Lung (tissue), 11 donors: ENCODE measurements at regions not wholly inside any gene's neighbourhood (a gene's known extent, or its start where the extent isn't known, plus 50 kb on each side); places are given as distances from the start of the nearest gene placed in this dataset.

Experiments
- ATAC-seq: fragments of 200-7000 bp; cut with Tn5 transposase; one replicate; pipeline ENCODE4 v1.9.1; 2020; ENCODE audit warnings: moderate number of reproducible peaks; ENCODE audit not compliant: insufficient read depth, low FRiP score
- DNase-seq, 3 donors: peaks; one replicate each; pipeline ENCODE4 v3.0.0-alpha.2; 2013 to 2017
- H3K27ac ChIP-seq, 2 donors: one replicate each; pipeline ENCODE4 v1.5.1; 2013; ENCODE audit warnings: mild to moderate bottlenecking in 2 of 2, moderate library complexity in 2 of 2, control low read depth in 1 of 2, inconsistent platforms in 1 of 2, low read depth in 1 of 2, low read length in 1 of 2
- H3K27me3 ChIP-seq, 3 donors: one replicate each; pipeline ENCODE4 v1.5.1; 2013; ENCODE audit warnings: low read length in 2 of 3; ENCODE audit not compliant: control insufficient read depth in 3 of 3, insufficient read depth in 3 of 3
- H3K36me3 ChIP-seq, 4 donors: one replicate each; pipeline ENCODE4 v1.5.1; 2013; ENCODE audit warnings: low read length in 4 of 4, mild to moderate bottlenecking in 1 of 4, moderate library complexity in 1 of 4; ENCODE audit not compliant: control insufficient read depth in 4 of 4, insufficient read depth in 4 of 4
- H3K4me1 ChIP-seq, 5 donors: one replicate each; pipeline ENCODE4 v1.5.1; 2013; ENCODE audit warnings: low read length in 5 of 5, mild to moderate bottlenecking in 2 of 5, moderate library complexity in 1 of 5; ENCODE audit not compliant: control insufficient read depth in 5 of 5, insufficient read depth in 5 of 5
- H3K4me3 ChIP-seq: one replicate; pipeline ENCODE4 v1.5.1; 2013; ENCODE audit warnings: mild to moderate bottlenecking, control low read depth, moderate library complexity
- H3K9ac ChIP-seq, 2 donors: one replicate each; pipeline ENCODE4 v1.5.1; 2013; ENCODE audit warnings: low read length in 2 of 2, control low read depth in 1 of 2; ENCODE audit not compliant: insufficient read depth in 1 of 2
- H3K9me3 ChIP-seq, 4 donors: one replicate each; pipeline ENCODE4 v1.5.1; 2013; ENCODE audit warnings: low read length in 3 of 4, mild to moderate bottlenecking in 1 of 4, moderate library complexity in 1 of 4; ENCODE audit not compliant: control insufficient read depth in 4 of 4, insufficient read depth in 3 of 4
- WGBS, 2 donors: extraction: QIAGEN DNeasy Blood & Tissue Kit; methylation state at CpG; one replicate each; pipeline ENCODE4 v1.1.7; 2013; 5-methylcytosine and 5-hydroxymethylcytosine counted together
- TF ChIP-seq, protein P1 (sequence below): IDR thresholded peaks from 2 replicates; pipeline ENCODE4 v1.5.1; 2012; ENCODE audit warnings: mild to moderate bottlenecking; ENCODE audit errors: control extremely low read depth, extremely low read depth
- donor health status: control.
- donor health status: control.
- donor health status: Bipolar disorder and iron deficiency.
- donor health status: healthy.
- donor health status: DM: yes; HTN: yes; CAD: no.

- no peaks in the 10 kb centered on the region for H3K4me1 ChIP-seq
- TF ChIP-seq, protein P1, sequence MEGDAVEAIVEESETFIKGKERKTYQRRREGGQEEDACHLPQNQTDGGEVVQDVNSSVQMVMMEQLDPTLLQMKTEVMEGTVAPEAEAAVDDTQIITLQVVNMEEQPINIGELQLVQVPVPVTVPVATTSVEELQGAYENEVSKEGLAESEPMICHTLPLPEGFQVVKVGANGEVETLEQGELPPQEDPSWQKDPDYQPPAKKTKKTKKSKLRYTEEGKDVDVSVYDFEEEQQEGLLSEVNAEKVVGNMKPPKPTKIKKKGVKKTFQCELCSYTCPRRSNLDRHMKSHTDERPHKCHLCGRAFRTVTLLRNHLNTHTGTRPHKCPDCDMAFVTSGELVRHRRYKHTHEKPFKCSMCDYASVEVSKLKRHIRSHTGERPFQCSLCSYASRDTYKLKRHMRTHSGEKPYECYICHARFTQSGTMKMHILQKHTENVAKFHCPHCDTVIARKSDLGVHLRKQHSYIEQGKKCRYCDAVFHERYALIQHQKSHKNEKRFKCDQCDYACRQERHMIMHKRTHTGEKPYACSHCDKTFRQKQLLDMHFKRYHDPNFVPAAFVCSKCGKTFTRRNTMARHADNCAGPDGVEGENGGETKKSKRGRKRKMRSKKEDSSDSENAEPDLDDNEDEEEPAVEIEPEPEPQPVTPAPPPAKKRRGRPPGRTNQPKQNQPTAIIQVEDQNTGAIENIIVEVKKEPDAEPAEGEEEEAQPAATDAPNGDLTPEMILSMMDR: no peak
- no peak overlapping the region for H3K9ac ChIP-seq
- DNase-seq (no peak), ATAC-seq (no peak)
- H3K9me3 ChIP-seq: peaks cover 0 to 34% (median 11%) of the 10 kb centered on the region in 4 donors
- H3K27ac ChIP-seq: no peak overlapping the region
- no peak overlapping the region for H3K4me3 ChIP-seq
- no peaks in the 10 kb centered on the region for H3K27me3 ChIP-seq
- WGBS, 2 donors: 85 to 87% methylated on average over 6 of the region's 6 CpGs
- no peaks in the 10 kb centered on the region for H3K36me3 ChIP-seq
These were observed 221.6 kb downstream of the TUBA3C start for GRCh38 chr13:18959996-18960395.

DNA sequence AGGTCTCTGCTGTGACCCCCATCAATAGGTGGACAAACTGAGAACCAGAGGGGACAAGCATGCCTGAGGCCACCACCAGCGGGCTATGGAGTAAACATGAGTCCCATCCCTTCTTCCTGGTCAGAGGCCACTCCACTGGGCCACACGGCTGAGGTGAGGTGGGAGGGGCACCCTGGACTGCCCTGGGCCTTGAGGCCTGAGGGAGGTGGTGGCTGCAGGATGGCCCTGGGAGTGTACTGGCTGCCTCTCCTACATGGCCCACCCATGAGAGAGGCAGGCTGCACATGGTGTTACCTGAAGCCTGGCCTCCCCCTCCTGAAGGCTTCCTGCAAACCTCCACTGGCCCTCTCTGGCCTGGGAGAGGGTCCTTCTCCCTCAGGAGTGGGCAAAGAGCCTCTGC lies 222.4 kb downstream of the TUBA3C start:
- ATAC-seq (no peak), DNase-seq (no peak)
- Histone ChIP-seq H3K9ac (no peak overlapping the region), H3K27me3 (no peaks in the 10 kb centered on the region), H3K4me1 (no peaks in the 10 kb centered on the region), H3K27ac (no peak overlapping the region), H3K36me3 (no peaks in the 10 kb centered on the region), H3K9me3 (peaks cover 0 to 34% (median 11%) of the 10 kb centered on the region in 4 donors), H3K4me3 (no peak overlapping the region)
- WGBS, 2 donors: 72 to 87% methylated on average over 2 of the region's 2 CpGs
- TF ChIP-seq, protein P1: no peak

- Histone ChIP-seq H3K9me3 (peaks cover 0 to 32% (median 10%) of the 10 kb centered on the region in 4 donors), H3K9ac (no peak overlapping the region), H3K4me3 (no peak overlapping the region), H3K27ac (no peak overlapping the region), H3K36me3 (no peaks in the 10 kb centered on the region), H3K4me1 (no peaks in the 10 kb centered on the region), H3K27me3 (no peaks in the 10 kb centered on the region)
- WGBS, 2 donors: 71 to 79% methylated on average over 4 of the region's 4 CpGs
- ATAC-seq (no peak), DNase-seq (no peak)
- TF ChIP-seq, protein P1: no peak
These were observed 225.0 kb downstream of the TUBA3C start for GRCh38 chr13:18956473-18957078.

DNA sequence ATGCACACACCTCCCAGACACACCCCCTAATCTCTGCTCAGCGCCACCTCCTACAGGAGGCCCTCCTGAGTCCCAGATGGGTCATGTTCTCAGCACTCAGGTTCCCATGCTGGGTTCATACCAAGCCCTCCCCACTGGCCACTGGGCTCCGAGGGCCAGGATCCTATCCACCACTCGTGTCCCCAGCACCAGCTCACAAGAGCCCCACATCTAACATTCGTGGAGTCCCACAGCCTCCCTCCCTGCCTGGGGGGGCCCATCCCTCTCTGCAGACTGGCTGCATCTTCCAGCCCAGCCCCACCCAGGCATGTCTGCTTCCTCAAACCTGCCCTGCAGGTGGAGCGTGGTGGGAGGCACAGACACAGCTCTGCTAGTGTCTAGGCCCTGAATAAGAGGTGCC lies 227.4 kb downstream of the TUBA3C start:
- 58 to 73% methylated on average over 5 of the region's 5 CpGs for WGBS, 2 donors
- Histone ChIP-seq H3K36me3 (no peaks in the 10 kb centered on the region), H3K9me3 (peaks cover 0 to 23% (median 10%) of the 10 kb centered on the region in 4 donors), H3K9ac (no peak overlapping the region), H3K4me3 (no peak overlapping the region), H3K27me3 (no peaks in the 10 kb centered on the region), H3K4me1 (no peaks in the 10 kb centered on the region), H3K27ac (no peak overlapping the region)
- TF ChIP-seq, protein P1: no peak
- ATAC-seq (no peak), DNase-seq (no peak)
